Activated T-cell treated with anti-CD3 and anti-CD28 coated beads, Interleukin-2, amount 50 U/mL, for 1 hour (primary cell): ENCODE measurements at regions not wholly inside any gene's neighbourhood (a gene's known extent, or its start where the extent isn't known, plus 50 kb on each side); places are given as distances from the start of the nearest gene placed in this dataset.
"Not testable (repeated sequence)": the region's sequence is repeated elsewhere in the genome, so short reads cannot be mapped to it uniquely, and the experiment has no call there.

Source experiments
- DNase-seq: peaks from one replicate; pipeline ENCODE4 v3.0.0-alpha.2; 2020

DNA sequence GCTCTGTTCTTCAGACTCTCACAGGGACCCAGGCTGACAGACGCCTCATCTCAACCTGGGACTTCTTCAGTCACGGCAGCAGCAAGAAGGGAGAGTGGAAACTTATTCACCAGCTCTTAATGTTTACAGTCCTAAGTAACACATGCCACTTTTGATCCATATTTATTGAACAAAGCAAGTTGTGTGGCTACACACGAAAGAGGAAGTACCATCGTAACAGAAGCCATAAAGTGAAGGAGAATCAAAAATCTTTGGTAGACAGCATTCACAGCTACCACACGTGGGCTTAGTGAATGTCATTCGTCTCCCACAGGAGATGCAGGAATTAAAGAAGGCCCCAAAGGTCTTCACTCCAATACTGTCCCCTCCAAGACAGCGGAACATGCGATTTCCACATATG is 582.6 kb downstream of the CETN3 start:
- DNase-seq, result no peak

DNA sequence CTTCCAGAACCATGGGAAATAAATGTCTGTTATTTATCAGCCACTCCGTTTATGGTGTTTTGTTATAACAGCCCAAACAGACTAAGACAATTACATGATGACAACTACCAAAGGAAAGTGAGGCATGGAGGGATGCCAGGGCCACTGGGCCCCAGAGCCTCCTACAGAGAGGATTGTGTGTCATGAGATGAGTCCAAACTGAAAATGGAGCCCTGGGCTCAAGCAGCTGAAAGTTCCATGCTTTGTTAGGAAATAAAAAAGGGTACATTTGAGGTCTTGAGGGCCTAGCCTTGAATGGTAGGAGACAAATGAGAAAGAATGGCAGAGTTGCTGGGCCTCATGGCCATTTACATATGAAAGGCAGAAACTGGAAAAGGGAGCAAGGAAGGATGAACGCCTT is 586.5 kb downstream of the CETN3 start:
- DNase-seq, result no peak

- DNase-seq, result no peak
Observed at GRCh38 chr5:89817841-89818240, 591.7 kb downstream of the CETN3 start.

- DNase-seq, result no peak
Observed at GRCh38 chr5:89816038-89816437, 593.5 kb downstream of the CETN3 start.

GRCh38 chr5:89800735-89801134 is 608.8 kb downstream of the CETN3 start:
- not testable (repeated sequence) for DNase-seq

DNA sequence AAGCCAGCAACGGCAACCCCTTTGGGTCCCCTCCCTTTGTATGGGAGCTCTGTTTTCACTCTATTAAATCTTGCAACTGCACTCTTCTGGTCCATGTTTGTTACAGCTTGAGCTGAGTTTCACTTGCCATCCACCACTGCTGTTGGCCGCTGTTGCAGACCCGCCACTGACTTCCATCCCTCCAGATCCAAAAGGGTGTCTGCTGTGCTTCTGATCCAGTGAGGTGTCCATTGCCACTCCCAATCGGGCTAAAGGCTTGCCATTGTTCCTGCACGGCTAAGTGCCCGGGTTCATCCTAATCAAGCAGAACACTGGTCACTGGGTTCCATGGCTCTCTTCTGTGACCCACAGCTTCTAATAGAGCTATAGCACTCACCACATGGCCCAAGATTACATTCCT is 615.1 kb downstream of the CETN3 start:
- DNase-seq, result not testable (repeated sequence)

- not testable (repeated sequence) for DNase-seq
Observed at GRCh38 chr5:89779734-89780133, 629.8 kb downstream of the CETN3 start.

DNA sequence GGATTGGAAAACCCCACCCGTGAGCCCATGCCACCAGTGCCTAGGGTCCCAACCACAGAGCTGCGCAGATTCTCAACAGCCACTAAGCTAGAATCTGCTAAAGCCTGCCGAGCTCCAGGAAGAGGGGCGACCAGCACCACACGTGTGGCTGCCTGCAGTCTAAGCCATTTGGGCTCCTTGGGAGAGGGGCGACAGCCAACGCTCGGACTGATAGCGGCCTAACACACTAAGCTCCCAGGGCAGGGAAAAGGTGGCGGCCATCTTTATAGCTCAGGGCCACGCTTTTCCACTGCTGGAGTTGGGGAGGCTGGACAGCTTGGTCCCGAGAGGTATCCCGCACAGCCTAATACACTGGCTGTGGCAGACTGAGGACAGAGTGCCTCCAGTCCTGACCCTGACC is 631.8 kb downstream of the CETN3 start:
- DNase-seq, result no peak

DNA sequence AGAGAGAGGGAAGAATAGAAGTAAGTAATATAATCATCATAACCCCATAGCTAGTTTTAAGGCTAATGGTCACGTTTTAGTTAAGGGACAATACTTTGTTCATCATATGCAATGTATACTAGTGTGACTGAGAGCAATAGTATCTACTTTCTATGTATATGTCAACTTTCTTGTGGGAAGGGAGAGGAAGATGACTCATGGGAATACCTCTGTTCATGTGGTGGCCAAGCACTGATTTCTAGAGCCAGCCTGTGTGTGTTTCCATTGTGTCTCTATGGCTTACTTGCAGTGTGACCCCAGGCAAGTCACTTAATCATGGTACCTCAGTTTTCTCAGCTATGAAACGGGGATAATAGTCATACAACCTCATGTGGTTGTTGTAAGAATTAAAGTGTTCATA is 639.6 kb downstream of the CETN3 start:
- DNase-seq, result no peak

DNA sequence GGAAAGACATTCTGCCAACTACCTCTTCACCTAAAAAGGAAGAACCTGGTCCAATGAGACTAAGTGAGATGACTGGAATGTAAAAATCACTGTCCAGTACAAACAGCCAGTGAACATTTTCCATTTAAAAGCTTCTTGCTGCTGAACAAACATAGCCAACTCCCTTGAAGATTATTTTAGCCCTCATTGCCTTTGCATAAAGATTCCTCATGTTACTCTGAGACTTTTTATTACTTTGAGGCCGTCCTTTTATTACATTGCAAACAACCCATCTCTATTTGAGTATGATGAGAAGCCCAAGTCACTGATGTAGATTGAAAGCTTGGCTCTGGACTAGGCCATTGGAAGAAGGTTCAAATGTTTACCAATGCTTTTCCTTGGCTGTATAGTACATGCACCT is 649.8 kb downstream of the CETN3 start:
- DNase-seq, result no peak

- DNase-seq, result no peak
Observed at GRCh38 chr5:89758146-89758545, 651.4 kb downstream of the CETN3 start.

- DNase-seq, result no peak
Observed at GRCh38 chr5:89756955-89757354, 652.6 kb downstream of the CETN3 start.

DNA sequence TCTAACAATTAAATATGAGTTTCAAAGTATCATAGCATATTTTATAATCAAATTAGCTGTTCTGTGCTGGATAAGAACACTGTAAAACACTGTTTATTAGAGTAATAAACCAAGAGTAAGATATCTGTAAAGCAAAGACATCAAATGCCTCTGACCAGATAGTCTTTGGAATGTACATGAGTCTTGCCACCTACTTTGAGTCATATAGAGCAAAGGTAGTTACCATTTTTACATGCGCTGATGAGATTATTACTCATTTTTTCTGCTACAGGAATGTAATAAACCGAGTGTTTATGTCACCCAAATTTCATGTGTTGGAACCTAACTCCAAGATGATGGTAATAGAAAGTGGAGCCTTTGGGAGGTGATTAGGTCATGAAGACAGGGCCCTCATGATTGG is 654.5 kb downstream of the CETN3 start:
- DNase-seq, result no peak

- DNase-seq, result no peak
Observed at GRCh38 chr5:89735082-89735481, 674.5 kb downstream of the CETN3 start.

DNA sequence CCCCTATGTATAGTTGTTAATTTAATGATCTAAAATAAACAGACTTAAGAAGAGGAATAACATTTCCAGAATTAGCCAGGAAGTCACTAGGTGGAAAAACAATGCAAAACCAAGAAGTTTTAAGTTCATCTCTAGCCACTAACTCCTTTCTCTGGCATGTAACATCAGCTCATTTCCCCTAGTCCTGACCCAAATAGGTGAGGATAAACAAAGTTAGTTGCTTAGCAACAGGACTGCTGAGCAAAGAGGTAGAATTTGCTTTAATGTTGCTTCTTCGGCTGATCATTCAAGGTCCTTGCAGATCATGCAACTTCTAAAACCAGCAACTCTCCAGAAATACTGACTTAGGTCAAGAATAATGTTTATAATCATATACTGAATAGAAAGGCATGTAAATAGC is 675.8 kb downstream of the CETN3 start:
- DNase-seq, result no peak

DNA sequence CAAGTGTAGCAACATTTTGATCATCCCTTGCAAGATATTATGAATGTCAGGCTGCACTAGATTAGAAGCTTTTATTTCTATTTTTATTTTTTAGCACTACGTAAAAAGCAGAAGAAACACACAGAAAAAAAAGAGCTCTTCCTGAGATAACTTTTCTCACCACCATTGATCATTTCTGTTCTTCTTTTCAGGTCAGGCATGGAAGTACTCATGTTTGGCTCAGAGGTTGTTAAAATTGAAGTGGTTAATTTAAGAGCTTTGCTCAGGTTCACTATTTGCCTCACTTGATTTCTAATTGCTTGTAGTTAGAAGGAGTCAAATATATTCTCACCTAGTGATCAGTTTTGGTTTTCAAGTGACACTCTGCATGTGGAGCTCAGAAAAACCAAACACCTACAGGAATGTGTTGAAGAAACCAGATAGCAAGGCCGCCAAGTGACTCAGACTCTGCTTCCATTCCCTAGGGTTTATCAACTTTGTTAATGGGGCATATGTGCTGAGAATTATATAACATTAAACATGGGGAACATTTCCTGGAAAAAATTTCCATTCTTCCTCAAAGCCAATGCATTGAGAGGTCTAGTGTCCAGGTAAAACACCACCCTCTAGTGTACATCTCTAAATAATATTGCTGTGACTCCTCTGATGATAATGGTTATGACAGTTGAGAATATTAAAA is 679.8 kb downstream of the CETN3 start:
- DNase-seq, result no peak

DNA sequence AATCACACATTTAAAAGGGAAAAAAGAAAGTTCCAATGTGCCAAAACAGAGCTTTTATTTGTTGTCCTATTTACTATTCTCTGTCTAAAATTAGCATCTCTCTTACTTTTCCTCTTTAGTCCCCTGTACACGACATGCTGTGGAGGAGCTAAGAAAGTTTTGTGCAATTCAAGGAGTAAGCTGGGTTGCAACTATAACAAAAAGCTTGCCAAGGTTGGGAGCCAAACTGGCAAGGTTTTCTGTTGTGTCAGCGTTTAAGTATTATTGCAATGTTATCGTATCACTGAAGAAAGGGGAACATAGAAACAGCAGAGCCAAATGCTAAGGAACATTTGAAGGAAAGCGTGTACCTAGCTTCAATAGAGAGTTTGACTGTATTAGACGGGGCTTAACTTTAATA is 680.8 kb downstream of the CETN3 start:
- DNase-seq, result no peak

- DNase-seq, result no peak
Observed at GRCh38 chr5:89728134-89728533, 681.4 kb downstream of the CETN3 start.

- no peak for DNase-seq
Observed at GRCh38 chr5:89724379-89725095, 685.0 kb downstream of the CETN3 start.

DNA sequence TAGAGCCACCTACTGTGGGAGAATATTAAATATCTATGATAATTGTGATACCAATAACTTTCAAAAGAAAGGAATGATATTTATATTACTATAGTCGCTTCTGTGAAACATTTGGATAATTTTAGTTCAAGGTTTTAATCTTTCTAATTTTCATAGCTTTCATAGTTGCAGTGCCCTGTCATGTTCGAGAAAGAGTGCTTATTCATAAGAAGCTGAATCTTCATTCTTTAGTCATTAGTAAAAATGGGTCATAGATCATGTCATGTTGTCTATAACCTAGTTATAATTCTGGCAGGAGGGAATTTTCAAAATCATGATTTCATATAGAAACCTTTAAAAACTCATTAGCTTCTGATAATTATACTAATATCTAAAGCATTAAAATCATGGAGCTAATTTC is 685.6 kb downstream of the CETN3 start:
- no peak for DNase-seq

DNA sequence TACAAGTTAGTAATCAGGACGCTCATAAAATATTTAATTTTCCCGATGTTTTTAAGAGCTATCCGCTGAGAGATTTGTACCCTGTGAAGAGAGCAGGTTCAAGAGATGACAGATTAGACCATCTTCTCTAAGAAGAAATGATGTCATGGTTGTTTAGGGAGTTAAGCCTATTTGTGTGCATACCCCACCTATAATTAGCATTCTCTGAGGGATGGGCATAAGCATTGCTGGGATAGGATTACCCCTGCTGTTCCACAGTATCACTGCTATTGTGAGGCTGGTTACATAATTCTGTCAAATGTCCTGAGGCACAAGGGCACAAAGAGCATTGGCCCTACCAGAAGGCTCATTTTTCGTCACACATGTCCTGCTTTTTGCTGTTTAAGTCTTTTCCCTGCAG is 687.0 kb downstream of the CETN3 start:
- DNase-seq, result no peak

GRCh38 chr5:89721931-89722330 is 687.6 kb downstream of the CETN3 start:
- no peak for DNase-seq

GRCh38 chr5:89721353-89721752 is 688.2 kb downstream of the CETN3 start:
- no peak for DNase-seq

GRCh38 chr5:89712134-89712700 is 697.3 kb downstream of the CETN3 start:
- no peak for DNase-seq

- no peak for DNase-seq
Observed at GRCh38 chr5:89711526-89711925, 698.0 kb downstream of the CETN3 start.
